OCI-LY1 (cell line): ENCODE measurements at regions not wholly inside any gene's neighbourhood (a gene's known extent, or its start where the extent isn't known, plus 50 kb on each side); places are given as distances from the start of the nearest gene placed in this dataset.

ENCODE experiments used
- EZH2 ChIP-seq: fragments of 200-600 bp; sonication (generic), shearing (Covaris generic); IDR thresholded peaks from 2 replicates; pipeline ENCODE4 v1.8.0; 2017; ENCODE audit warnings: borderline replicate concordance, mixed run types, mild to moderate bottlenecking, antibody characterized with exemption, low read length, moderate library complexity, mixed read lengths
- TF ChIP-seq, protein P1 (sequence below): fragments of 200-600 bp; sonication (generic), shearing (Covaris generic); IDR thresholded peaks from 2 replicates; pipeline ENCODE4 v1.5.1; 2017; ENCODE audit warnings: mild to moderate bottlenecking, antibody characterized with exemption, low read length, moderate library complexity, mixed read lengths

DNA sequence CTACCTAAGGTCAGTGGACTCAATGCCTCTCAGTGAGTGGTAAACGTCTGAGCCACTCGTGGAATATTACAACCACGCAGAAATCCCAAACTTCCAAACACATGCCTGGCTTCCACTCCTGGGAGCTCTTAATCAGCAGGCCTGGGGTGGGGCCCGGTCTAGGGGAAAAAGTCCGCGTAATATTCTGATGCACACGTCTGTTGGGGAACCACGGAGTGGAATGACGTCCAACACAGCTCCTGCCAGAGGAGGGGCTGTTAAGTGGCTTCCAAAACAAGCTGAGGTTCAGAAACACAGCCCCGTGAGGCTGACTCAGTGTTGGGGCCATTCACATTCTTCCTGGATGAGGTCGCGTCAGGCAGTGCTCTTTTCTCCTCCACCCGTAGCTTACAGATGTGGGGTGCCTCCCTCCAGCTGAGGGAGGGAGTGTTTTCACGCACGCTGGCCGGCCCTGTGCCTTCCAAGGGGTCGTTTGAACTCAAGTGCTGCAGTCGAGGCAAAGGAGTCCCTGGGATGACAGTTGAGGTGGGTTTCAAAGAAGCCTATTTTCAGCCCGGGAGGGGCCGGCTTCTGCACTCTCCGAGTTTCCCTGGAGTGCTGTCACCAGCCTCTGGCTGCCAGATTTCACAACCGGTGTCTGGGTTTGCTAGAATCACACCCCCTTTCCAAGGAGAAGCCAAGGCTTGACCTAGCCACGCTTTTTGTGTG is 73.1 kb downstream of the ACKR3 start:
- TF ChIP-seq EZH2: no peak
- TF ChIP-seq, protein P1, sequence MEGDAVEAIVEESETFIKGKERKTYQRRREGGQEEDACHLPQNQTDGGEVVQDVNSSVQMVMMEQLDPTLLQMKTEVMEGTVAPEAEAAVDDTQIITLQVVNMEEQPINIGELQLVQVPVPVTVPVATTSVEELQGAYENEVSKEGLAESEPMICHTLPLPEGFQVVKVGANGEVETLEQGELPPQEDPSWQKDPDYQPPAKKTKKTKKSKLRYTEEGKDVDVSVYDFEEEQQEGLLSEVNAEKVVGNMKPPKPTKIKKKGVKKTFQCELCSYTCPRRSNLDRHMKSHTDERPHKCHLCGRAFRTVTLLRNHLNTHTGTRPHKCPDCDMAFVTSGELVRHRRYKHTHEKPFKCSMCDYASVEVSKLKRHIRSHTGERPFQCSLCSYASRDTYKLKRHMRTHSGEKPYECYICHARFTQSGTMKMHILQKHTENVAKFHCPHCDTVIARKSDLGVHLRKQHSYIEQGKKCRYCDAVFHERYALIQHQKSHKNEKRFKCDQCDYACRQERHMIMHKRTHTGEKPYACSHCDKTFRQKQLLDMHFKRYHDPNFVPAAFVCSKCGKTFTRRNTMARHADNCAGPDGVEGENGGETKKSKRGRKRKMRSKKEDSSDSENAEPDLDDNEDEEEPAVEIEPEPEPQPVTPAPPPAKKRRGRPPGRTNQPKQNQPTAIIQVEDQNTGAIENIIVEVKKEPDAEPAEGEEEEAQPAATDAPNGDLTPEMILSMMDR: no peak
